WTC11 (cell line): ENCODE measurements at regions not wholly inside any gene's neighbourhood (a gene's known extent, or its start where the extent isn't known, plus 50 kb on each side); places are given as distances from the start of the nearest gene placed in this dataset.

Source experiments
- ARID4B ChIP-seq: sonication (generic); formaldehyde crosslinking; IDR thresholded peaks from 2 replicates; pipeline ENCODE4 v1.8.0; 2023; ENCODE audit warnings: missing genetic modification reagents, mild to moderate bottlenecking, borderline replicate concordance
- E2F1 ChIP-seq: sonication (generic); formaldehyde crosslinking; IDR thresholded peaks from 2 replicates; pipeline ENCODE4 v1.8.0; 2022; ENCODE audit warnings: mild to moderate bottlenecking, missing genetic modification reagents
- ELF4 ChIP-seq: sonication (generic); formaldehyde crosslinking; IDR thresholded peaks from 2 replicates; pipeline ENCODE4 v1.8.1; 2022; ENCODE audit warnings: low read depth, mild to moderate bottlenecking, moderate library complexity, missing genetic modification reagents
- ERG ChIP-seq: fragments of 250-450 bp; sonication (Bioruptor Pico); IDR thresholded peaks from 2 replicates; pipeline ENCODE4 v1.8.0; 2021; ENCODE audit warnings: mild to moderate bottlenecking
- GABPB1 ChIP-seq: sonication (generic); formaldehyde crosslinking; IDR thresholded peaks from 2 replicates; pipeline ENCODE4 v1.8.1; 2023; ENCODE audit warnings: mild to moderate bottlenecking, missing genetic modification reagents
- ZMAT4 ChIP-seq: fragments of 250-450 bp; sonication (Bioruptor Pico); IDR thresholded peaks from 2 replicates; pipeline ENCODE4 v1.9.0; 2021; ENCODE audit warnings: mild to moderate bottlenecking
- ZNF121 ChIP-seq: sonication (generic); formaldehyde crosslinking; IDR thresholded peaks from 2 replicates; pipeline ENCODE4 v1.8.0; 2023; ENCODE audit warnings: missing genetic modification reagents
- TF ChIP-seq, protein P1 (sequence below): sonication (generic); formaldehyde crosslinking; IDR thresholded peaks from 2 replicates; pipeline ENCODE4 v1.8.1; 2023; ENCODE audit warnings: mild to moderate bottlenecking, missing genetic modification reagents, moderate library complexity
- TF ChIP-seq, protein P2 (sequence below): sonication (generic); formaldehyde crosslinking; IDR thresholded peaks from 2 replicates; pipeline ENCODE4 v1.8.0; 2022; ENCODE audit warnings: missing genetic modification reagents
- TF ChIP-seq, protein P3 (sequence below): sonication (generic); formaldehyde crosslinking; IDR thresholded peaks from 2 replicates; pipeline ENCODE4 v1.8.1; 2022; ENCODE audit warnings: low read depth, mild to moderate bottlenecking, moderate library complexity, missing genetic modification reagents, borderline replicate concordance
- TF ChIP-seq, protein P4 (sequence below): sonication (generic); formaldehyde crosslinking; IDR thresholded peaks from 2 replicates; pipeline ENCODE4 v1.8.1; 2023; ENCODE audit warnings: mild to moderate bottlenecking, moderate library complexity, missing genetic modification reagents

GRCh38 chr9:1712861-1713450, 302.2 kb upstream of the SMARCA2 start (continued):
- TF ChIP-seq, protein P1, sequence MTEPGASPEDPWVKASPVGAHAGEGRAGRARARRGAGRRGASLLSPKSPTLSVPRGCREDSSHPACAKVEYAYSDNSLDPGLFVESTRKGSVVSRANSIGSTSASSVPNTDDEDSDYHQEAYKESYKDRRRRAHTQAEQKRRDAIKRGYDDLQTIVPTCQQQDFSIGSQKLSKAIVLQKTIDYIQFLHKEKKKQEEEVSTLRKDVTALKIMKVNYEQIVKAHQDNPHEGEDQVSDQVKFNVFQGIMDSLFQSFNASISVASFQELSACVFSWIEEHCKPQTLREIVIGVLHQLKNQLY (CRISPR knock-in tag): no peak
- TF ChIP-seq ERG (CRISPR knock-in tag) (no peak), ELF4 (CRISPR knock-in tag) (no peak), GABPB1 (CRISPR knock-in tag) (no peak), E2F1 (CRISPR knock-in tag) (no peak), ZNF121 (no peak), ARID4B (CRISPR knock-in tag) (no peak), ZMAT4 (CRISPR knock-in tag) (no peak)
- TF ChIP-seq, protein P2, sequence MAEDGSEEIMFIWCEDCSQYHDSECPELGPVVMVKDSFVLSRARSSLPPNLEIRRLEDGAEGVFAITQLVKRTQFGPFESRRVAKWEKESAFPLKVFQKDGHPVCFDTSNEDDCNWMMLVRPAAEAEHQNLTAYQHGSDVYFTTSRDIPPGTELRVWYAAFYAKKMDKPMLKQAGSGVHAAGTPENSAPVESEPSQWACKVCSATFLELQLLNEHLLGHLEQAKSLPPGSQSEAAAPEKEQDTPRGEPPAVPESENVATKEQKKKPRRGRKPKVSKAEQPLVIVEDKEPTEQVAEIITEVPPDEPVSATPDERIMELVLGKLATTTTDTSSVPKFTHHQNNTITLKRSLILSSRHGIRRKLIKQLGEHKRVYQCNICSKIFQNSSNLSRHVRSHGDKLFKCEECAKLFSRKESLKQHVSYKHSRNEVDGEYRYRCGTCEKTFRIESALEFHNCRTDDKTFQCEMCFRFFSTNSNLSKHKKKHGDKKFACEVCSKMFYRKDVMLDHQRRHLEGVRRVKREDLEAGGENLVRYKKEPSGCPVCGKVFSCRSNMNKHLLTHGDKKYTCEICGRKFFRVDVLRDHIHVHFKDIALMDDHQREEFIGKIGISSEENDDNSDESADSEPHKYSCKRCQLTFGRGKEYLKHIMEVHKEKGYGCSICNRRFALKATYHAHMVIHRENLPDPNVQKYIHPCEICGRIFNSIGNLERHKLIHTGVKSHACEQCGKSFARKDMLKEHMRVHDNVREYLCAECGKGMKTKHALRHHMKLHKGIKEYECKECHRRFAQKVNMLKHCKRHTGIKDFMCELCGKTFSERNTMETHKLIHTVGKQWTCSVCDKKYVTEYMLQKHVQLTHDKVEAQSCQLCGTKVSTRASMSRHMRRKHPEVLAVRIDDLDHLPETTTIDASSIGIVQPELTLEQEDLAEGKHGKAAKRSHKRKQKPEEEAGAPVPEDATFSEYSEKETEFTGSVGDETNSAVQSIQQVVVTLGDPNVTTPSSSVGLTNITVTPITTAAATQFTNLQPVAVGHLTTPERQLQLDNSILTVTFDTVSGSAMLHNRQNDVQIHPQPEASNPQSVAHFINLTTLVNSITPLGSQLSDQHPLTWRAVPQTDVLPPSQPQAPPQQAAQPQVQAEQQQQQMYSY (CRISPR knock-in tag): no peak
- TF ChIP-seq, protein P3, sequence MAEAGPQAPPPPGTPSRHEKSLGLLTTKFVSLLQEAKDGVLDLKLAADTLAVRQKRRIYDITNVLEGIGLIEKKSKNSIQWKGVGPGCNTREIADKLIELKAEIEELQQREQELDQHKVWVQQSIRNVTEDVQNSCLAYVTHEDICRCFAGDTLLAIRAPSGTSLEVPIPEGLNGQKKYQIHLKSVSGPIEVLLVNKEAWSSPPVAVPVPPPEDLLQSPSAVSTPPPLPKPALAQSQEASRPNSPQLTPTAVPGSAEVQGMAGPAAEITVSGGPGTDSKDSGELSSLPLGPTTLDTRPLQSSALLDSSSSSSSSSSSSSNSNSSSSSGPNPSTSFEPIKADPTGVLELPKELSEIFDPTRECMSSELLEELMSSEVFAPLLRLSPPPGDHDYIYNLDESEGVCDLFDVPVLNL: no peak
- TF ChIP-seq, protein P4, sequence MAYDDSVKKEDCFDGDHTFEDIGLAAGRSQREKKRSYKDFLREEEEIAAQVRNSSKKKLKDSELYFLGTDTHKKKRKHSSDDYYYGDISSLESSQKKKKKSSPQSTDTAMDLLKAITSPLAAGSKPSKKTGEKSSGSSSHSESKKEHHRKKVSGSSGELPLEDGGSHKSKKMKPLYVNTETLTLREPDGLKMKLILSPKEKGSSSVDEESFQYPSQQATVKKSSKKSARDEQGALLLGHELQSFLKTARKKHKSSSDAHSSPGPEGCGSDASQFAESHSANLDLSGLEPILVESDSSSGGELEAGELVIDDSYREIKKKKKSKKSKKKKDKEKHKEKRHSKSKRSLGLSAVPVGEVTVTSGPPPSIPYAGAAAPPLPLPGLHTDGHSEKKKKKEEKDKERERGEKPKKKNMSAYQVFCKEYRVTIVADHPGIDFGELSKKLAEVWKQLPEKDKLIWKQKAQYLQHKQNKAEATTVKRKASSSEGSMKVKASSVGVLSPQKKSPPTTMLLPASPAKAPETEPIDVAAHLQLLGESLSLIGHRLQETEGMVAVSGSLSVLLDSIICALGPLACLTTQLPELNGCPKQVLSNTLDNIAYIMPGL (CRISPR knock-in tag): no peak
